Peyer's patch (tissue), 4 donors: ENCODE measurements at regions not wholly inside any gene's neighbourhood (a gene's known extent, or its start where the extent isn't known, plus 50 kb on each side); places are given as distances from the start of the nearest gene placed in this dataset.

Source experiments
- CTCF ChIP-seq, 6 experiments: fragments of 450-650 bp in 4 of 6; fragments of 200-600 bp in 2 of 6; sonication (generic) in 1 of 6; IDR thresholded peaks; one replicate each; pipeline ENCODE4 v1.5.1; 2017 to 2019; ENCODE audit warnings: antibody characterized with exemption in 6 of 6, mild to moderate bottlenecking in 3 of 6, moderate library complexity in 1 of 6
- POLR2A ChIP-seq, 2 donors: fragments of 450-650 bp; IDR thresholded peaks; one replicate each; pipeline ENCODE4 v1.5.1; 2017; ENCODE audit warnings: antibody characterized with exemption in 2 of 2, mild to moderate bottlenecking in 2 of 2, moderate library complexity in 2 of 2

- no peak for TF ChIP-seq POLR2A (IDR thresholded peaks at IDR 0.05)
- TF ChIP-seq CTCF (IDR thresholded peaks at IDR 0.05) = no peak
Observed at GRCh38 chr5:106649031-106649430, 1021.7 kb downstream of the EFNA5 start.
